Testis (tissue), 2 donors: ENCODE measurements at regions not wholly inside any gene's neighbourhood (a gene's known extent, or its start where the extent isn't known, plus 50 kb on each side); places are given as distances from the start of the nearest gene placed in this dataset.

Experiments
- CTCF ChIP-seq, 3 experiments: fragments of 450-650 bp in 2 of 3; fragments of 200-600 bp in 1 of 3; sonication (generic) in 1 of 3; IDR thresholded peaks; one replicate each; pipeline ENCODE4 v1.5.1; 2016 to 2019; ENCODE audit warnings: antibody characterized with exemption in 3 of 3, mild to moderate bottlenecking in 2 of 3, moderate library complexity in 1 of 3
- POLR2A ChIP-seq: fragments of 450-650 bp; IDR thresholded peaks from one replicate; pipeline ENCODE4 v1.6.1; 2017; ENCODE audit warnings: antibody characterized with exemption, mild to moderate bottlenecking, moderate library complexity

GRCh38 chr2:3025984-3026383 lies 351.6 kb downstream of the EIPR1 start:
- no peak for TF ChIP-seq CTCF (IDR thresholded peaks at IDR 0.05)
- TF ChIP-seq POLR2A: no peak
